Hematopoietic multipotent progenitor cell treated with erythropoietin and hydrocortisone succinate and interleukin-3 and kit ligand, for 8 days (in vitro differentiated cells): ENCODE measurements at regions not wholly inside any gene's neighbourhood (a gene's known extent, or its start where the extent isn't known, plus 50 kb on each side); places are given as distances from the start of the nearest gene placed in this dataset.

Source experiments
- DNase-seq: peaks from one replicate; pipeline ENCODE4 v3.0.0-alpha.2; 2015

- no peak for DNase-seq
Observed at GRCh38 chr2:51534166-51534565, 502.2 kb upstream of the NRXN1 start.

GRCh38 chr2:51528156-51528555, 496.2 kb upstream of the NRXN1 start:
- DNase-seq: no peak

GRCh38 chr2:51526766-51527165, 494.8 kb upstream of the NRXN1 start:
- DNase-seq: no peak

DNA sequence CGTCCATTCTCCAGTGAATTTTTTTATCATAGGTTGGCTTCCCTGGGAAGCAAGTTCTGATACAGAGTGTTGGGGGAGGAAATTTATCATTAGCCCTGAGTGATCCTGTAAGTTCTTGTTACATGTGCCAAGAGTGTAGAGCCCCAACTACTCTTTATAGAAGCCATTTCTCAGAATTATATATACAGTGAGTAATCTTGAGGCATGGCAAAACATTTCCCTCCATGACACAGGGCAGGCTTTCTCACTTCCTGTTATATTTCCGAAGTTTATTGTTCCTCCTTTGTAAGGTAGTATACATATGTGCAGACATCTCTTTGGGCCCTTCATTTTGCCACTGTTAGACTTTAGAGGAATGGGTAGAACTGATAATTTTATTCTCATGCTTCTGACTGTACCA, 484.7 kb upstream of the NRXN1 start:
- DNase-seq: no peak

- DNase-seq: no peak
Observed at GRCh38 chr2:51511002-51511401, 479.1 kb upstream of the NRXN1 start.

DNA sequence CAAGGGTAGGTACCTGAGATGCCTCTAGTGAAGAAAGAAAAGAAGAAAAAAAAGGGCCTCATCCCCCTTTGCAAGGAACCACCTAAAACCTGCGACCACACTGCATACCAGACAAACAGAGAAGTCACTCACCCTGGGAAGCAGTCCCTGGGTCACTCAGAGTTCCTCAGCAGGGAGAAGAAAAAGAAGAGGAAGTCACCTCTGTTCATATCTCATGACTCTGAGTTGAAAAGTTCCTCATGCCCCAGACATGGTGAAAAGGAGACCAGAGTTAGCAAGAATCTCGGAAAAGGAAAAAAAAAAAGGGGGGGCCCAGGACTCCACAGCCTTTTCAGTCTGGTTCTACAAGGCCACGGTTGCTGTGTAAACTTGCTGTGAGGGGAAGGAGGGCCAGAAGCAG, 478.4 kb upstream of the NRXN1 start:
- DNase-seq: no peak

DNA sequence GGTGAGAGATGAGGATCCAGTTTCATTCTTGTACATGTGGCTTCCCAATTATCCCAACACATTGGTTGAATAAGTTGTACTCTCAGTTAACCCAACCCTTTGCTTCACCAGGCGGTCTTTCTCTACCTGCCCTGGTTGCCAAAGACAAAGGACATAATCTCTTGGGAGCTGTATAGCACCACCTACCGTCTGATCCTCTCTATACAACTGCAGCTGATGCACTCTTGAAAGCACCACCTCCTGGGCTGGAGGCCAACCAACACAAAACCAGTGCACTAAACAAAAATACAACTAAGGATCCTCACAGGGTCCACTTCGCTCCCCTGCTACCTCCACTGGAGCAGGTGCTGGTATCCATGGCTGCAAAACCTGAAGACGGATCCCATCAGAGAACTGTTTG, 473.6 kb upstream of the NRXN1 start:
- DNase-seq: no peak

DNA sequence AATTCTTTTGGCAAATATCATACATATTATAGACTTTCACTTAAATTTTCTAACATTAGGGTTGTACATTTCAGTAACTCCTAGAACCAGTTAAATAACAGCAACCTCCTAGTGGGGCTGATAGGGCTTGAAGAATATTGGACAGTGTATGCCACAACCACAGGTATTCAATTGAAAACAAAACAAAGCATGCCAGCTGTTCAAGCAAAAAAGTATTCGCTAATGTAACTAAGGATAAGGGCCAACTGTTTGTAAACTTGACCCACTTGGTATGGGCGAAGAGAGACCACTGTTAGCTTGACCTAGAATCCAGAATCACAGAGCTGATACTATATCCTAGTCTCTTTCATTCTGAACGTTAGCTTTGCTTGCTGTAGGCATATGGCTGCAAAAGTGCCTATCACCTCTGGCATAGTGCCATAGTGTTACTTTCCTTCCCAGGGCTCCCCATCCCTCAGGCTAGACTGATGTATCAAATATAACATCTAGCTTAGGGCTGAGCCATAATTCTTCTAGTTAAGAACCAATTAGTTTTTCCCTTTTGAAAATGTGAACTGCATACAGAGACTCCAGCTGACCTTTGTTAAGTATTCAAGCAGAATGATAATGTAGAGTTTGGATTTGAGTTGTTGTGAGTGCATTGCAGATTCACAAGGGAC, 458.8 kb upstream of the NRXN1 start:
- DNase-seq: no peak

- DNase-seq: no peak
Observed at GRCh38 chr2:51484605-51485004, 452.7 kb upstream of the NRXN1 start.

GRCh38 chr2:51483720-51484119, 451.8 kb upstream of the NRXN1 start:
- DNase-seq: no peak

GRCh38 chr2:51472783-51473182, 440.9 kb upstream of the NRXN1 start:
- no peak for DNase-seq

DNA sequence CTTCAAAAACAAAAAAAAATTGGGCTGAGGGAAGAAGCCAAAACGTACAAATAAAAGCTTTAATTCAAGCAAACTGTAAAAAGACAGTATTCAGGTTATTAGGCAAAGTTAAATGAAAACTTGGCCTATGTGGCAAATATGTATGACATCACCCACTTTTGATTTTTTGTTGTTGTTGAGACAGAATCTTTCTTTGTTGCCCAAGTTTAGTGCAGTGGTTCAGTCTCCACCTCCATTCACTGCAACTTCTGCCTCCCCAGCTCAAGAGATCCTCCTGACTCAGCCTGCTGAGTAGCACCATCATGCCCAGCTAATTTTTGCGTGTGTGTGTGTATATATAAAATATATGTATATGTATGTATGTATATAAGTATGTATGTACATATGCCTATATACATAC, 440.4 kb upstream of the NRXN1 start:
- no peak for DNase-seq

- no peak for DNase-seq
Observed at GRCh38 chr2:51469102-51469501, 437.2 kb upstream of the NRXN1 start.

DNA sequence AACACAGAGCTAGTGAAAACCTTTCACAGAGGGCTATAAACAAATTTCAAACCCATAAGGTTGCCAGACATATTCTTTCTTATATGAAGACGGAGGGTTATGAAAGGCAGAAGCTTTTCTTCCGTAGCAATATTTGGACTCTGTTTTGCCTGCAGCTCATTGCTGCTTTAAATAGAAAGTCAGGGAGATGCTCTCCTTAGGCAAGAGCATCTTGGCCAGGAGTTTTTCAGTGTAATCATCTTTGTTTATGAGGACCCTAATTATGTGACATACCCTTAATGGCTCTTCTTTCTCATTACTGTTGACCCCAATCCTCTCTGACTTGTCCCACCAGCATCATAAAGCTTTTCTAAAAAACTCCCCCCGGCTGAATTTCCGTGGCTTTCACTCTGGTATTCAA, 433.4 kb upstream of the NRXN1 start:
- DNase-seq: no peak

DNA sequence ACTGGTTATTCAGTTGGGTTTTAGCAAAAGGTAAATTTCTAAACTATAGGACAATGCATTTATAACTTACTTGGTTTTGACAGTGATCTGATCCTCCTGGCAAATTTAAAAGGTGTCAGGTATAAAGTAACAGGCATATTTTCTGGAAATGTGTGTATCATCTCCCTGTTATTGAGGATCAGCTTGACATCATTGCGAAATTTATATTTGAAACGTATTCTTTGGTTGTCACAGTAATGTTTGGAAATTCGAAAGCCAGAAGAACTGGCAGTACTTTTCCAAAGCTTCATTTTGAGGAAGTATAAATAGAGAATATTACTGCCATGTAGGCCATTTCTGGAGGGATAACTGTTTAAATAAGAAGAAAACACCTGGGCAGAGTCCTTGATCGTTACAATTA, 422.2 kb upstream of the NRXN1 start:
- no peak for DNase-seq

GRCh38 chr2:51448911-51449310, 417.0 kb upstream of the NRXN1 start:
- DNase-seq: no peak

- DNase-seq: no peak
Observed at GRCh38 chr2:51441786-51442185, 409.9 kb upstream of the NRXN1 start.

- DNase-seq: no peak
Observed at GRCh38 chr2:51424418-51424817, 392.5 kb upstream of the NRXN1 start.

GRCh38 chr2:51420511-51420910, 388.6 kb upstream of the NRXN1 start:
- DNase-seq: no peak

GRCh38 chr2:51413726-51414125, 381.8 kb upstream of the NRXN1 start:
- no peak for DNase-seq

- no peak for DNase-seq
Observed at GRCh38 chr2:51410331-51410730, 378.4 kb upstream of the NRXN1 start.

DNA sequence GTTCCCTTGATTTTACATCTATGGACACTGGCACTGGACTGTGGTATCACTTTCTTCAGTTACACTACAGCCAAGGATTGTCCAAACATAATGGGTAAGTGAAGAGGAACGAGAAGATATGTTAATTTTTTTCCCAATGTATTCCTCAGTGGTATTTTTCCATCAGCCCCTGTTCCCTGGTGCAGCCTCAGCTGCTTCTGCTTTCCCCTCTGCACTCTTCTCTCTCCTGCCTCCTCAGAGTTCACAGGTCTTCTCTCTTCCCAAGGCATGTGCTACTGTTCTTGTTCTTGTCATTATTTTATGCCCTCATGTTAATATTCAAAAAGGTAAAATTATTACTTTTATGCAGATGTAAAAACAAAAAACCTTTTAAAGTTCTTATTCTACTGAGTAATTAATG, 378.0 kb upstream of the NRXN1 start:
- no peak for DNase-seq

DNA sequence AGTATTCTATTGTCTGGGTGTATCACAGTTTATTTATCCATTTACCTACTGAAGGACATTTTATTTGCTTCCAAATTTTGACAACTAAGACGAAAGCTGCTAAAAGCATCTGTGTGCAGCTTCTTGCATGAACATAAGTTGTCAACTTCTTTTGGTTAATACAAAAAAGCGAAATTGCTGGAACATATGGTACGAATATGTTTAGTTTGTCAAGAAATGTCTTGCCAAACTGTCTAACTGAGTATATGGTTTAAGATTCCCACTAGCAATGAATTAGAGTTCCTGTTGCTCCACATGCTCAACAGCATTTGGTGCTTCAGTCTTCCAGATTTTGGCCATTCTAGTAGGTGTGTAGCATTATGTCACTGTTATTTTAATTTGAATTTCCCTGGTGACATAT, 372.3 kb upstream of the NRXN1 start:
- DNase-seq: no peak

- no peak for DNase-seq
Observed at GRCh38 chr2:51401546-51401945, 369.6 kb upstream of the NRXN1 start.

- DNase-seq: no peak
Observed at GRCh38 chr2:51387235-51387634, 355.3 kb upstream of the NRXN1 start.

DNA sequence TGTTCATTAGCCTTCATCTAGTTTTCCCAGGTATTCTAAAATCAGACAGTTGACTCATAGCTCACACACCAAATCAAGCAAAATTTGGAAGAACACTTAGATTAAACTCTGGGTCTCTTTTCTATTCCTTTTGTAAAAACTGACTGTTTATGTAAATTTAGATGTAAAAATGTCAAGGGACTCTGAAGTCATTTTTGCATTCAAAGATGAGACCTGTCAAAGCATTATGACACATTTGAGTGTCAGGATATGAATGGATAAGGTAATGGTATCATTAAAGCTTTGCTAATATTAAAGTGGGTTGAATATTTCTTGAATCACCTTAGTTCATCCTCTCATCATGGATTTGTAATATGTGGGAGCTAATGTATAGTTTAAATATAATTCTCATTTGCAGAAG, 348.1 kb upstream of the NRXN1 start:
- DNase-seq: no peak
